ENCODE measurements at regions not wholly inside any gene's neighbourhood (a gene's known extent, or its start where the extent isn't known, plus 50 kb on each side); places are given as distances from the start of the nearest gene placed in this dataset.
"Not testable (repeated sequence)": the region's sequence is repeated elsewhere in the genome, so short reads cannot be mapped to it uniquely, and the experiment has no call there.

DNA sequence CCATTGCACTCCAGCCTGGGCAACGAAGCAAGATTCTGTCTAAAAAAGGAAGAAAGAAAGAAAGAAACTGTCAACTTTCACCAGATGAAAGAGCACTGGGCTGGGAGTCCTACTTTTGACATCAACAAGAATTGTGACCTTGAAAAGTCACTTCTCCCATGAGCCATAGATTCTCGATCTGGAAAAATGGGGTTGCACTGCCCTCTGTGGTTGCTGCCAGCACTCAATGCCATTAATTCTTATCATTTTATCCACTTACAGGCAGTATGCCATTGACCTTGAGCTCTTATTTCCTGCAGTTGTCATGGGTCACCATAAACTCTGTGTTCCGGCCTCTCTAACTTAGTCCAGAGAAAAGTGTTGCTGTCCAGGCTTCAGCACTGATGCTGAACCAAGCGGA is 137.2 kb downstream of the NOC3L start:
- DNase-seq (ENCODE audit: low spot score), result no peak

DNA sequence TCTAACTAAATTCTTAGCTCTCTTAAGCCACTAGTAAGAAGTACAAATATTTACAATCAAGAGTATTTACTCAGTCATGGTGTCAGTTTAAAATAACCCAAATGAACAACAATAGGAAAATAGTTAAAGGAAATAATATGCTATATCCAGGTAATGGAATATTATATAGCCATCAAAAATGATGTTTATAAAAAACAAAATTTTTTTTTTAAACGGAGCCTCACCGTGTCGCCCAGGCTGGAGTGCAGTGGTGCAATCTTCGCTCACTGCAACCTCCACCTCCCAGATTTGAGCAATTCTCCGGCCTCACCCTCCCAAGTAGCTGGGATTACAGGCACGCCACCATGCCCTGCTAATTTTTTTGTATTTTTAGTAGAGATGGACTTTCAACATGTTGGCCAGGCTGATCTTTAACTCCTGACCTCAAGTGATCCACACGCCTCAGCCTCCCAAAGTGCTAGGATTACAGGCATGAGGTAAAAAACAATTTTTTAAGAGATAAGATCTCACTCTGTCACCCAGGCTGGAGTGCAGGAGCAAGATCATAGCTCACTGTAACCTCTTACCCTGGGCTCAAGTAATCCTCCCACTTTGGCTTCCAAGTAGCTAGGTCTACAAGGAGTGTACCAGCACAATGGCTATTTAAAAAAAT is 132.5 kb downstream of the NOC3L start:
- no peak for DNase-seq (ENCODE audit: low spot score)

DNA sequence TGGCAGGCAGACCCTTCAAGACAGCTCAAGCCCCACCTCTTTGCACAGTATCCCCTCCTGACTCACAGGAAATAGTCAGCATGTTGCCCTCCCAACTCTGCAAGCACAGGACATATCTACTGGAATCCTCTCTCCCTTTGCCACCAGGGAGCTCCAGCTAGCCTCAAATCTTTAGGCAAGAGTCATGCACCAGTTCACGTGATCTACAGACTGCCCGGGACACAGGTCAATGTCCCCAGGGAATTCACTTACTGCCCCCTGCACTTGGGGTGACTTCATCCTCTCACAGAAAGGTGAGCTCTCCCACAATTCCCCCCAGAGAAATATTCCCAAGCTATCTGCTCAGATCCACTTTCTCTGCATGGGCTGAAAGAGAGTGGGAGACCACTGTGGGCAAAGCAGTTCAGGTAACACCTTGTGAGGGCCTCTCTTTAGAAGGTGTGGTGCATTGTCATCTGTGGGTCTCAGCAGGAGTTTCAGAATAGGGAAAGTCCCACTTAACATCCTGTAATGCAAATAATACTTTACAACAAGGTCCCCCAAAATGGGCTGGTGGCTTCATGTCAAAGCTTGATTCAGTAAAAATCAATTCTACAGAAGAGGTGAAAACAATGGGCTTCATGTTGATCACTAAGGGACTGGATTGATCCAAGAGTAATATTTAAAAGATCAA is 129.9 kb downstream of the NOC3L start:
- DNase-seq (ENCODE audit: low spot score), result no peak

DNA sequence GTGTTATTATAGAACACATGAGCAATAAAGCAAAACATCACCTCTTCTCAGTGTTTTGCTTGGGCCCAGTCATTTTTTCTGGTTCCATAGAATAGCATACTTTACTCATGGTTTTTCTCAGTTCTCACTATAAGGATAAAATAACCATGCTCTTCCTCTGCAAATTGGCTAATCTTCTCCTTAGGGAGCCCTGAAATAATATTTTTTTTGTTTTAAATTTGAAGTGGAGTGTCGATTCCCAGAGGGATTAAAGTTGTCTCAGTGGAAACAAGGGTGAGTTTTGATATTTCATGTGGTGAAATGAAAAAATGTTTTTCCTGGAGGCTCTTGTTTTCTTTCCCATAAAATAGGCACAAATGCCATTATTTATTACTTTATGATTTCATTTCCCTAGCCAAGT is 127.3 kb downstream of the NOC3L start:
- DNase-seq (ENCODE audit: low spot score), result no peak

DNA sequence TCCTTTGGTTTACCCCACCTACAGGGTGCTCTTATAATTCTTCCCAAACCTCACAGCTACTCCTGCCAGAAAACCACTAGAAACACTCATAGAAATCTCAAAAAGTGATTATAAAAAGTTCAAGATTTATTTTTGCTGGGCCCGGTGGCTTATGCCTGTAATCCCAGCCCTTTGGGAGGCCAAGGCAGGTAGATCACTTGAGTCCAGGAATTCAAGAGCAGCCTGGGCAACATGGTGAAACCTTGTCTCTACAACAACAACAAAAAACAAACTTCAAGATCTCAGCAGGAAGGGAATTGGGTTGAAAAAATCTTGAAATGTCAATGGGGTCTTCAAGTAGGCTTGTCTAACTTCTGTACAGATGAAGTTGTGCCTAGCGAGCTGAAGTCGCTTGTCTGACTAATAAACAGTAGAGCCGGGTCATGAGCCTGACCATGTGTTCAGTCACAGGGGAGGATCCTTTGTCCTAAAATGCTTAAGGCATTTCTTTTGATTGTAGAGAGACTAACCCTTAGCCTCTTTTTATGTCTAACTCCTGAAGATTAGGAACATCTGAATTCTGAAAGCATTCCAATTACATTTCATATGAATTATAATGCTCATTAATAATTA is 124.6 kb downstream of the NOC3L start:
- no peak for DNase-seq (ENCODE audit: low spot score)

DNA sequence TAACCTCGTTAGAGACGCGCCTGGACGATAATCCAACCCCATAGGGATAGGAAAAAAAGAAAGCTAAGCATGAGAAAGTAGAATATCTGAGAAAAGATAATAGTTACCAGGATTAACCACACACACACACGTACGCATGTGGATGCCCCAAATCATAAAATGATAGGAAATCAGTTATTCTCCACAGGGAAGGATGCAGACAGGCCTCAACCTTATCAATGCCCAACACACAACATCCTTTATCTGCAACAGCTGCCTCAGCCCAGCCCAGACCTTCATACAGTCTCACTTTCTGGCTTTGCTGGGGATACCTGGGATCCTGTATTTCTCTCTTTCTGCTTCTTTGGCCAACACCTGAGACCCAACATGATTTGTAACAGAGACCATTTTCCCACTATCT is 123.0 kb downstream of the NOC3L start:
- DNase-seq (ENCODE audit: low spot score), result no peak

DNA sequence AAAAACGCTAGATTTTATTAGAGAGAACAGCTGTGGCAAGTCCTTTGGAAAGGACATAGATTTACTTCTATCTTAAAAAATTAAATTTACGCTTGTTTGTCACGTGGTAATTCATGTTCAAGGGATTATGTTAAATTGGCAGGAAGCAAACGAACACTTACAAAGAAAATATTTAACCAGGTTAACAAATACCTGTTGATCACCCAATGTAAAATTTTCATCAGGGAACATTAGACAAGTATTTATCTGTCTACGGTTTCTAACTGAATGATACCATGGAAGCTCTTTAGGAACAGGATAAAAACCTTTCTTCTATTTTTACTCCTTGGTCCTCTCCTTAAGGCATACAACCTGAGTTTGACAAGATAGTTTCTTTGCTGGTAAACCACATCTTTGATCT is 122.2 kb downstream of the NOC3L start:
- no peak for DNase-seq (ENCODE audit: low spot score)

DNA sequence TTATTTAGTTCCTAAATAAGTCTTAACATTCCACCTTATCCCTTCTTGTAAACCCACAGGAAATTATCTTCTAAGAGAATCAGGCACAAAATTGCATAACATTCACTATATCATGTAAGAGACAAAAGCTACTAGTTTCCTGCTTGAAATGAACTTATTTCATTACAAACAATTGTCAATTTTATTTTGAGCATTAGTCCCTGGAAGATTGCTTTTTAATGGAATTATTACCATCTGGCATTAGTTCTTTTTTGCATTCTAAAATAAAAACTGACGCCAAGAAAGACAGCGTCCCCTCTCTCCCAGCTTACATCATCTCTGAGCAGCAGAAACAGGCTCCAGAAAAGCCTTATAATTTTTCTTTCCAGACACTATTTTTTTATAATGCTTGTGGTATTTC is 121.8 kb downstream of the NOC3L start:
- no peak for DNase-seq (ENCODE audit: low spot score)

DNA sequence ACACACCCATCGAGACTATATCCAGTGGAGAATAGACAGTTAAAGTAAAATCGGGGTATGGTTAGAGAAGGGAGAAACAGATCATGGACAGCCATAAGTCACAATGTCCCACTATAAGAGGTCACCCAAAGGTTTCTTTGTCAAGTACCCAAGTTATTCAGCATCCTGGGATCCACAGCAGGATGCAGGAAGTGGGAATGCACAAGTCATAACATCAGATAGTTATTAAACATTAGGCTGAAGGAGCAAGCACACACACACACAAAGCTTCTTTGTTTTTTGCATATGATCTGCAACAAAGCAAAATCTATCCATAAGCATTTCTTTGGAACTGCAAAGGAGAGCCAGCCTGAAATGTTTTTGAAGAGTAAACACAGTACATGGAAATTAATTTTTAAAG is 111.6 kb downstream of the NOC3L start:
- DNase-seq (ENCODE audit: low spot score), result no peak

DNA sequence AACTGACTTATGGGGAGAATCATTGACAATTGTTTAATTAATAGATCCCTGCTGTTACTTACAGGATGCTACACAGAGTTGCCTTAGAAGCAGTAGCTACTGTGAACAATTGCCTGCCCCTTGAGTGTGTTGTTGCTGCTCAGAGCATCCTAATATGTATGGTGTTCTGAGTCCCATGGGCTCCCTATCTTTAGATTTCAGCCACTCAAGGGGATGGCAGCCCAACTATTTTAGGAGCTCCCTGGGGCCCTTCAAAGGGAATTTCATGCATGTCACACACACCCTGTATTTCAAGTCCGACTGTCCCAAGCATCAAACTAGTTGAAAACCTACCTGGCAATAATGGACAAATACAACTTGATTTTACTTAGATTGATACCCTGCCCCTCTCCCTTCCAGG is 111.2 kb downstream of the NOC3L start:
- DNase-seq (ENCODE audit: low spot score), result no peak

DNA sequence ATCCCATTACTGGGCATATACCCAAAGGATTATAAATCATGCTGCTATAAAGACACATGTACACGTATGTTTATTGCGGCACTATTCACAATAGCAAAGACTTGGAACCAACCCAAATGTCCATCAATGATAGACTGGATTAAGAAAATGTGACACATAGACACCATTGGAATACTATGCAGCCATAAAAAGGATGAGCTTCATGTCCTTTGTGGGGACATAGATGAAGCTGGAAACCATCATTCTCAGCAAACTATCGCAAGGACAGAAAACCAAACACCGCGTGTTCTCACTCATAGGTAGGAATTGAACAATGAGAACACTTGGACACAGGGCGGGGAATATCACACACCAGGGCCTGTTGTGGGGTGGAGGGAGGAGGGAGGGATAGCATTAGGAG is 105.3 kb downstream of the NOC3L start:
- DNase-seq (ENCODE audit: low spot score), result not testable (repeated sequence)

DNA sequence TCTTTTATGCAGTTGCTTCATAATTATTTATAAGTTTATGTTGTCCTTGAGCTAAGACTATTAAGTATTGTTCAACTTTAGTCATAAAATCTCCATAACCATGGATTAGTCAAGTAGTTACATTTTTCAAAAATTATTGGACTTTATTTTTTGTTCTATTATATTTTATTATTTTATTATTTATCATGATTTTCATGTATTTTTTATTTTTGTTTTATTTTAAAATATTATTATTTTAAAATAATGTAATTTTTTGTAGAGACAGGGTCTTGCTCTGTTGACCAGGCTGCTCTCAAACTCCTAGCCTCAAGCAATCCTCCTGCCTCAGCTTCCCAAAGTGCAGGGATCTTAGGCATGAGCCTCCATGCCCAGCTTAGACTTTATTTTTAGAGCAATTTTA is 102.3 kb downstream of the NOC3L start:
- DNase-seq (ENCODE audit: low spot score), result no peak

DNA sequence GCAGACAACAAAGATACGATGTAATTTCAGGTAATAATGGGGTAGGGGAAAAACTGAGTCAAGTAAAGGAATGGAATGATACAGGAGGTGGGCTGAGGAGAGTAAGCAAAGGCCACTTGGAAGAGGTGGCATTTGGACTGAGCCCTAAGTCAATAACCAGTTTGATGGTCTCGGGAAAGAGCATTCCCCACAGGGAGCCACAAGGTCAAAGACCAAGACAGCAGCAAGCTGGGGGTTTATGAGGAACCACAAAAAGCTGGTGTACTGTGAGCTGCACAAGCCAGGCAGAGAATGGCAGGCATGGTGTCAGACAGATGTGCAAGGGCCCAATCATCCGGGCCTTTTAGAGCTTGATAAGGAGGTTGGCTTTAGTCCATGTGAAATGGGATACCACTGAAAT is 98.7 kb downstream of the NOC3L start:
- DNase-seq (ENCODE audit: low spot score), result no peak

DNA sequence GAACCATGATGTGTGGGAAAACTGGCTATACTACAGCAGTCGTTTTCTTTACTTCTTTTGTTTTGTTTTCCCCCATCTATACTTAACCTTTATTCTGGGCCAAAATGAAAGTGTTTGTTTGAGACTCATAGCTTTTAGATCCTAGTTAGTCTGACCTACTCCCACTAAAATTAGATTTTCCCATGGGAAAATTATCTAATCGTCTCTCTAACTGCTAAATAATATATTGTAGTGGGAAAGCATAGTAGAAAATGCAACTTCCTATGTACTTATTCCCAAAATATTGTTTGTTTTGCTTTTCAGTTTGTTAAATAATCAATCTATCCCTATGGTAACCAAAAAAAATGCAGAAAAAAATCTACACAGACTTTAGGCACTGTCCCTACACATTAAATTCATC is 96.6 kb downstream of the NOC3L start:
- no peak for DNase-seq (ENCODE audit: low spot score)

DNA sequence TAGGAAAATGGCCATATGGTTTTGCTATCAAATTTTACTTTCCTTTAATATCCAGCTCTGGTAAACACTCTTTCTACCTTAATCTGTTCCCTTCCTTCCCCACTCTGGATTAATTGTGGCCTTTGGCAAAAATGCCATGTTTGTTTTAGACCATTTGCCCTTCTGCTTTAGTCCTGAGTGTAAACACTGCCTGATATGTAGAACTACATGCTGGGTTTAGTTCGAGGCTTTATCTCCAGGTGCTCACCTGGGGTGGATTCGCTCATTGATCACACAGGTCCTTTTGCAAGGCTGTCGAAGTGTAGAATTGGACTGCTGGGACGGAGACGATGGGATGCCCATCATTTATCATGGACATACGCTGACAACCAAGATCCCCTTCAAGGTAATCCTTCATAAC is 94.1 kb downstream of the NOC3L start:
- no peak for DNase-seq (ENCODE audit: low spot score)

DNA sequence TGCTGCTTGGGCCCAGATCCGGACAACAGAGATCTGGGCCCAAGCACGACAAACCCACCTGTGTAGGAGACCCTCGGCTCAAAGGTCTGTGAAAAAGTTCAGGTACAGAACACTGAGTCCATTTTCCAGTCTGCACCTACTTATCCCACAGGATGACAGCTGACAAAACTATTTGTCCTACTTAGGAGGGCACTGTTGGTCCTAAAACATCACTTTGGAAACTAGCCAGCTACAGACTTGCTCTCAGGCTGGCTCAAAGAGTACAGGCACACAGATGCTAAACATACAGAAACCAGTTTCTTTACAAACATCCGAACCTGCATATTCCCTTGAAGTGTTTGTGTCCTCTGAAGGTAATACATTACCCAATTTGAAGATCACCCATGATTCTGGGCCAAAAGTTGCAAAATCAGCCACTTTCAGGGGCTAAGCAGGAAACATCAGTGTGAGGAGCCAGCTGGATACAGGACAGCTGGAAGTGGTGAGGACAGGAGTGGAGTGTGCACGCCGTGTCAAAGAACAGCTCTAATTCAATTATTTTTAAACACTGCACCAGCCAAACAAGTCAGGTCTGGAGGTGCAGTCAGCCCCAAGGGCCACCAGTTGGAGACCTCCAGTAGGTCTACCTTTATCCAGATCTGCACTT is 88.5 kb downstream of the NOC3L start:
- no peak for DNase-seq (ENCODE audit: low spot score)

DNA sequence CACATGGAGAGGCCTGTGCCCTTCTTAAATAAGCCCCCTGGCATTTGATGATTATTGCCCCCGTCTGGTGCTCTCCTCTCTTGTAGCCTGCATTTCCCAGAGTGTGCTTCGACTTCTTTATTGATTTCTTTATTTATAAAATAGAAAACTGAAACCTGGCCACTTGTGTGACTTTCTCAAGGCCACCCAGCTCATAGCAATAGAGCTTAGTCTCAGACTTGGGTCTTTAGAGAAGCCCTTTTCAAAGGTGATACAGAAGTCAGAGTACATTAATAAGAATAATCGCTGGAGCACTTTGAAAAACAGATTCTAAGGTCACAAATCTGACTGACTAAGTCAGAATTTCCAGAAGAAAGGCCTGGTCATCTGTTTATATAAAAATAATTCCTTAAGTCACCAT is 86.6 kb downstream of the NOC3L start:
- no peak for DNase-seq (ENCODE audit: low spot score)

DNA sequence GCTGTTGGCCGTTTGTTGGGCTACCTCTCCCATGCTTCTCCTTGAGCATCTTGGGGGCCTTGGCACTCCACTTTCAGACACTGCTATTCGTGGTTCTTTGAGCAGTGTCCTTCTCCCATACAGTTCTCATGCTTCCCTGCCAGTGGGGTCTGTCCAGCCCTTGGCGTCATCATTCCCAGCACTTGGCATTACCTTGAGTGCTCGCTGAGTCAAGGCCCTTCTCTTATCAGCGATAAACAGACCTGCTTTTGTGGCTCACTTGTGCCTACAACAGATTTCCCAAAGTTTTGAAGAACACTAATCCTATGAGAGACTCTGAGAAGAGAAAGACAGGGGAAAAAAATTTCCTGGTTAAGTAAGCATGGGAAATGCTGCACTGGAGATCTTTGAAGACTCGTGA is 85.3 kb downstream of the NOC3L start:
- DNase-seq (ENCODE audit: low spot score), result no peak

DNA sequence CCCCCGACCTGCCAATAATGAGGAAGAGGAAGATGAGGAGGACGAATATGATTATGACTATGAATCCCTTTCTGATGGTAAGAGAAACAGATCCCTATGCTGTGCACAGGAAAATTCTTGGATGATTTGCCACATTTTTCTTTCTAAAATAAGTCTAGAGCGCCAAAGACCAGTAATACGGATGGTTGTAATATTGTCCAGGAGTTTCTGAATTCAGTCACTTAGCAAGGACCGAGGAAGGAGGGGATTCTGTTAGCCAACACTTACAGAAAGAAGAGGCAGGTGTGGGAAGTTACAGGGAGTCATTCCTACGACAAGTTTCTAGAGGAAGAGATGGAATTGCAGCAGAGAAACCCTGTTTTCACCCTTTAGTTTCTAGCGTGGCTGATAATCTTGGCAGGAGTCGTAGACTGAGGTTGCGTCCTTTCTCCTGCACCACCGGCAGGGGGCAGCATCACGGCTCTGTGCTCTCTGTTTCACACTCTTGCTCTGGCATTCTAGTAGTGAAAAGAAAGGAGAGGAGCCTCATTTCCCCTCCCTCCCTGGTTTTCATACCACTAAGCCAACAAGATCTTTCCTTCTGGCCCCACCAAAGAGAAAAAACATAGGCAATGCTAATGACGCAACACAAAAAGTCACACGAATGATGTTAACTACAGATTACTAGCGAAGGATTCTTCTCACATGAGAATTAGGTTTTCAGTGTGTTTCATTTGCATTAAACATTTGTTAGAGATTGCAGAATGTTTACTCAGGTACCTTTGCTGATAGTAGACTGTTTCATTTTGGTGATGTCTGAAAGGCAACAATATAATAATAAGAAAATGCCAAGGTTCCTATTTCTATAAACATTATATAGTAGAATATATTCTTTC is 82.7 kb downstream of the NOC3L start:
- no peak for DNase-seq (ENCODE audit: low spot score)

DNA sequence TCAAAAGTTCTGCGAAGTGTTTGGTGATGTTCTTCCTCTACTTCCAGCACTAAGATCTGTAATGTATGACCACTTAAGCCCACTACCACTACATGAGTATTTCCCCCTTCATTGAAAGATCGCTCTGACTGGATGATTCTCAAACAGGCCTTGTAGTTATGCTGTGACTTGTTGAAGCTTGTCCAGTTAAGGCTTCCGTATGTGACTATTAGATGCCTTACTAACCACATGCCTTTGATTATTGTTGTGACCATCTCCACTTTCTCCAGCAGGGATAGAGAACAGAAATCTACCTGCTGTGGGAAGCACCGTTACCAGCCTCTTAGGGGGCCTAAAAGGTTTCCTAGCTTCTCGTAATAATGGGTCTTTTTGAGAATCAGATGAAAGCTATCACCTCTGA is 81.1 kb downstream of the NOC3L start:
- no peak for DNase-seq (ENCODE audit: low spot score)

DNA sequence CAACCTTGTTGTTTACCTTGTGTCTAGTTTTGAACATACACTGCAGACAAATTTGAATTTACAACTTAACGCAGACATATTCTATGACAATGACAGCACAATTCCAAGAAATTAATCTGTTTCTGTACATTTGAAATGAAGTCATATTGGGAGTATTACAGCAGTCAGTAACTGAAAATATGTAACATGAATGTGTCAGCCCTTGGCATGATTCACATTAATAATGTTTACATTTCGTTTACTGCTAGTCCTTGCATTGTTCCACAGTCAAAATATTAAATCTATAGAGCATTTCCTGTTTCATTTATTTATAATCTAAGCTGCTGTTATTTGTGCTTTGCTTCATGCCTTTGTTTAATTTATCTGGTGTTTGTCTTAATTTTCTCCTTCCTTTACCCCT is 80.4 kb downstream of the NOC3L start:
- DNase-seq (ENCODE audit: low spot score), result no peak
